ENCODE measurements at regions not wholly inside any gene's neighbourhood (a gene's known extent, or its start where the extent isn't known, plus 50 kb on each side); places are given as distances from the start of the nearest gene placed in this dataset.

GRCh38 chr12:92602476-92602875 is 100.3 kb upstream of the PLEKHG7 start:
- Histone ChIP-seq H3K4me3 (no peak overlapping the region), H3K4me1 (no peaks in the 10 kb centered on the region), H3K27ac (no peak overlapping the region), H3K27me3 (no peaks in the 10 kb centered on the region), H3K9me3 (no peaks in the 10 kb centered on the region), H3K36me3 (no peaks in the 10 kb centered on the region), H3K9ac (ENCODE audit: low read depth in 2 of 2, low read length in 2 of 2) (no peak overlapping the region)
- DNase-seq, result no peak
- intact Hi-C loops (cut with DNase I), result no loop called here
- TF ChIP-seq CTCF (IDR thresholded peaks at IDR 0.05), result no peak

DNA sequence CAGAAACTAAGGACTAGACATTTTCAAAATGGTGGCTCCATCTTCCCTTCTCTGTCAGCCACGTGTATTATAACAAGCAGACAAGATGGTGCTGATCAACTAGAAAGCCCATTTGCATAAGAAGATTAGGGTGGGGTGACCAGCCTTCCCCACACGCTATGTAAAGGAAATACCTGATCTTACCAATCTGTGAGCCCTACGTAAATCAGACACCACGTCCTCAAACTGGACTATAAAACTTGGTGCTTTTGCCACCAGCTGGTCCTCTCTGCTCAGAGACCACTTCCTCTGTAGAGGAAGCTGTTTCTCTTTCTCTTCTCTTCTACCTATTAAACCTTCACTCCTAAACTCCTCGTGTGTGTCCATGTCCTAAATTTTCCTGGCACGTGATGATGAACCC is 101.1 kb upstream of the PLEKHG7 start:
- H3K4me3 ChIP-seq, result no peak overlapping the region
- no peaks in the 10 kb centered on the region for H3K36me3 ChIP-seq
- DNase-seq, result no peak
- TF ChIP-seq CTCF (IDR thresholded peaks at IDR 0.05), result no peak
- no peaks in the 10 kb centered on the region for H3K4me1 ChIP-seq
- intact Hi-C loops (cut with DNase I), result no loop called here
- no peak overlapping the region for H3K27ac ChIP-seq
- no peak overlapping the region for H3K9ac ChIP-seq (ENCODE audit: low read depth in 2 of 2, low read length in 2 of 2)
- no peaks in the 10 kb centered on the region for H3K9me3 ChIP-seq
- no peaks in the 10 kb centered on the region for H3K27me3 ChIP-seq

DNA sequence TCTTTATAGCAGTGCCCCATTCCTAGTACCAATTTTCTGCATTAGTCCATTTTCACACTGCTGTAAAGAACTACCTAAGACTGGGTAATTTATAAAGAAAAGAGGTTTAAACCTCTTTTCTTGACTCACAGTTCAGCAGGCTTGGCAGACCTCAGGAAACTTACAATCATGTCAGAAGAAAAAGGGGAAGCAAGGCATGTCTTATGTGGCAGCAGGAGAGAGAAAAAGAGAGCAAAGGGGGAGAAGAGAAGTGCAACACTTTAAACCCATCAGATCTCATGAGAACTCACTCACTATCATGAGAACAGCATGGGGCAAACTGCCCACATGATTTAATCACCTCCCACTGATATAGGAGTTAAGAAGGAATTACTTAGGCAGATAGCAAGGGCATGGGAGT is 101.6 kb upstream of the PLEKHG7 start:
- Histone ChIP-seq H3K9me3 (no peaks in the 10 kb centered on the region), H3K27ac (no peak overlapping the region), H3K27me3 (no peaks in the 10 kb centered on the region), H3K36me3 (no peaks in the 10 kb centered on the region), H3K4me1 (no peaks in the 10 kb centered on the region), H3K9ac (ENCODE audit: low read depth in 2 of 2, low read length in 2 of 2) (no peak overlapping the region), H3K4me3 (no peak overlapping the region)
- intact Hi-C loops (cut with DNase I), result no loop called here
- TF ChIP-seq CTCF (IDR thresholded peaks at IDR 0.05), result no peak
- DNase-seq, result no peak

DNA sequence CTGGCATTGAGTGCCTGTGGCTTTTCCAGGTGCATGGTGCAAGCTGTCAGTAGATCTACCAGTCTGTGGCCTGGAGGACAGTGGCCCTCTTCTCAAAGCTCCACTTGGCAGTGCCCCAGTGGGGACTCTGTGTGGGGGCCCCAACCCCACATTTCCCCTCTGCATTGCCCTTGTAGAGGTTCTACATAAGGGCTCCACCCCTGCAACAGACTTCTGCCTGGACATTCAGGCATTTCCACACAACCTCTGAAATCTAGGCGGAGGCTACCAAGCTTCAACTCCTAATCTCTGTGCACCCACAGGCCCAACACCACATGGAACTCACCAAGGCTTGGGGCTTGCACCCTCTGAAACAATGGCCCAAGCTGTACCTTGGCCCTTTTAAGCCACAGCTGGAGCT is 102.7 kb upstream of the PLEKHG7 start:
- intact Hi-C loops (cut with DNase I), result no loop called here
- Histone ChIP-seq H3K4me1 (no peaks in the 10 kb centered on the region), H3K27me3 (no peaks in the 10 kb centered on the region), H3K27ac (no peak overlapping the region), H3K36me3 (no peaks in the 10 kb centered on the region), H3K4me3 (no peak overlapping the region), H3K9ac (ENCODE audit: low read depth in 2 of 2, low read length in 2 of 2) (no peak overlapping the region), H3K9me3 (no peaks in the 10 kb centered on the region)
- DNase-seq, result no peak
- no peak for TF ChIP-seq CTCF (IDR thresholded peaks at IDR 0.05)

DNA sequence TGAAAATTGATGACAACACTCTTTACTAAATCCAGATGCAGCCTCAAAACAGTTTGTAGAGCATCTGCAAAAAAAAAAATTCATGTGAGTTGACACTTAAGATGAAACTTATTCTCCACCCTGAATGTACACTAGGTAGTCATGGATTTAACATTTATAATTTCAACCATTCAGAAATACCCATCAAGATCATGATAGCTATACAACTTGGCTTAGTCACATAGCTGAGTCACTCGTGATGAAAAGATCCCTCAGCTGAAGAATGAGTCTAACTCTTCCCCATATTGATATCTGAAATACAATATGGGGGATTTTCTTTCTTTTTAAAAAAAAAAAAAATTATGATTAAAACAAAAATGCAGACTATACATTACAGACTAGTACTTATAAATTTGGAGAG is 104.8 kb upstream of the PLEKHG7 start:
- Histone ChIP-seq H3K9ac (ENCODE audit: low read depth in 2 of 2, low read length in 2 of 2) (no peak overlapping the region), H3K4me1 (no peaks in the 10 kb centered on the region), H3K4me3 (no peak overlapping the region), H3K36me3 (no peaks in the 10 kb centered on the region), H3K27me3 (no peaks in the 10 kb centered on the region), H3K9me3 (no peaks in the 10 kb centered on the region), H3K27ac (no peak overlapping the region)
- no peak for TF ChIP-seq CTCF (IDR thresholded peaks at IDR 0.05)
- intact Hi-C loops (cut with DNase I), result no loop called here
- DNase-seq, result no peak

- TF ChIP-seq CTCF (IDR thresholded peaks at IDR 0.05), result no peak
- Histone ChIP-seq H3K9ac (ENCODE audit: low read depth in 2 of 2, low read length in 2 of 2) (no peak overlapping the region), H3K27ac (no peak overlapping the region), H3K4me3 (no peak overlapping the region), H3K27me3 (no peaks in the 10 kb centered on the region), H3K36me3 (no peaks in the 10 kb centered on the region), H3K4me1 (no peaks in the 10 kb centered on the region), H3K9me3 (no peaks in the 10 kb centered on the region)
- intact Hi-C loops (cut with DNase I), result no loop called here
- no peak for DNase-seq
Measured at GRCh38 chr12:92597118-92597517, 105.7 kb upstream of the PLEKHG7 start.

Measured in colonic mucosa (tissue), 4 donors.